ENCODE measurements at regions not wholly inside any gene's neighbourhood (a gene's known extent, or its start where the extent isn't known, plus 50 kb on each side); places are given as distances from the start of the nearest gene placed in this dataset.
A peak's percentile ranks its signal among the peaks of the same experiment; 100 is the strongest.

DNA sequence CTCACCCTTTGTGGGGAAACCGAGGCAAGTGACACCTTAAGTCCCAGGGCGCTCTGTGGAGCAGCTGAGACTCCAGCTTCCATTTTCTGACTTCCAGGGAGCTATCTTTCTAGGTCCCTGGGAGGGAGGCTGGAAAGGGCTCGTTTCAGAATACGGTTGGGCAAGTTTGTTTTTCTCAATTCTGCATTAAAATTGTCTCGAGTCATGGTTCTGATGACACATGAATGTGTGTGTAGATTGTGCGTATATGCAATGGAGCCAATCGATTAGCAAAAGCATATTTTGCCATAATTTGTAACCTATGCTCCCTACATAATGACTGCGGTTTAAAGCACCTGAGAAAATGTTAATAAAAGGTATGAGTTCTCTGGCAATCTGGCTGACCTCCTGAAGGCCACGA is 77.3 kb downstream of the SIK1 start:
- Histone ChIP-seq H3K27me3 (ENCODE audit: control insufficient read depth in 3 of 3, insufficient read depth in 3 of 3, low read length in 3 of 3) (peaks cover 0 to 6% (median 5%) of the 10 kb centered on the region in 3 donors), H3K36me3 (ENCODE audit: control insufficient read depth in 3 of 3, insufficient read depth in 3 of 3, low read length in 3 of 3) (no peaks in the 10 kb centered on the region), H3K4me3 (ENCODE audit: low read length in 3 of 3) (no peak overlapping the region), H3K4me1 (ENCODE audit: control insufficient read depth in 3 of 3, insufficient read depth in 3 of 3, low read length in 3 of 3) (peaks cover 0 to 9% (median 3%) of the 10 kb centered on the region in 3 donors), H3K27ac (ENCODE audit: low read depth, low read length) (no peak overlapping the region), H3K9ac (ENCODE audit: low read depth in 1 of 3, low read length in 3 of 3) (no peak overlapping the region), H3K9me3 (ENCODE audit: control insufficient read depth in 3 of 3, low read length in 3 of 3) (no peaks in the 10 kb centered on the region)

GRCh38 chr21:43348801-43349261 is 78.1 kb downstream of the SIK1 start:
- no peak overlapping the region for H3K4me3 ChIP-seq (ENCODE audit: low read length in 3 of 3)
- H3K9me3 ChIP-seq (ENCODE audit: control insufficient read depth in 3 of 3, low read length in 3 of 3): no peaks in the 10 kb centered on the region
- peak overlapping the region; percentile 36 for H3K27ac ChIP-seq (ENCODE audit: low read depth, low read length)
- no peaks in the 10 kb centered on the region for H3K36me3 ChIP-seq (ENCODE audit: control insufficient read depth in 3 of 3, insufficient read depth in 3 of 3, low read length in 3 of 3)
- no peaks in the 10 kb centered on the region for H3K27me3 ChIP-seq (ENCODE audit: control insufficient read depth in 3 of 3, insufficient read depth in 3 of 3, low read length in 3 of 3)
- H3K4me1 ChIP-seq (ENCODE audit: control insufficient read depth in 3 of 3, insufficient read depth in 3 of 3, low read length in 3 of 3): peaks cover 0 to 9% (median 3%) of the 10 kb centered on the region in 3 donors
- peak overlapping the region in 2 of 3 donors; percentile 12 to 28 for H3K9ac ChIP-seq (ENCODE audit: low read depth in 1 of 3, low read length in 3 of 3)

DNA sequence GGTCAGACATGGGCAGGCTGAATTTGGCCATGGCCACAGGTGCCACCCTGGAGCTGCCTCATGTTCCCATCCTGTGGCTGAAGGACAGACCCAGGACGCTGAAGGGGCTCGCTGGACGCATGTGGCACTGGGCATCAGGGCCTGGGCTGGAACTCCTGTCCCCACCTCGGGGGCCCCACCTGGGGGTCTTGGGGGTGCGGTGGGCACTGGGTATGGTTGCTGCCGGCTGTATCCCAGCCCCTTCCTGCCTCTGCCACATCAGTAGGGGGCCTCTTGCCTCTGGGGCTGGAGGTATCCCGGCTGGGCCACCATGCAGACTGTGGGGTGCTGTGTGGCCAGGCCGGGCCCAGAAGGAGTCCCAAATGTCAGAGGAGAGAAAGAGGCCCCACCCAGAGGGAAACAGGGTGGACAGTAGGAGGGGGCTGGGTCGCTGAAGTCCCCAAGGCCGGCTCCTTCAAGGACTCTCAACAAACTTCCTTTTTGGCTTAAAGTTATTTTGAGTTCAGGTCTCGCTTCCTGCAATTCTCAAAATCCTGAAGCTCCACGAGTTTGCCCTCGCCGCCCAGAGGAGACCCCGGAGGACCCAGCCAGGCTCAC is 78.7 kb downstream of the SIK1 start:
- Histone ChIP-seq H3K4me3 (ENCODE audit: low read length in 3 of 3) (no peak overlapping the region), H3K4me1 (ENCODE audit: control insufficient read depth in 3 of 3, insufficient read depth in 3 of 3, low read length in 3 of 3) (peaks cover 0 to 9% (median 5%) of the 10 kb centered on the region in 3 donors), H3K27me3 (ENCODE audit: control insufficient read depth in 3 of 3, insufficient read depth in 3 of 3, low read length in 3 of 3) (no peaks in the 10 kb centered on the region), H3K36me3 (ENCODE audit: control insufficient read depth in 3 of 3, insufficient read depth in 3 of 3, low read length in 3 of 3) (no peaks in the 10 kb centered on the region), H3K27ac (ENCODE audit: low read depth, low read length) (peak overlapping the region; percentile 36), H3K9me3 (ENCODE audit: control insufficient read depth in 3 of 3, low read length in 3 of 3) (no peaks in the 10 kb centered on the region), H3K9ac (ENCODE audit: low read depth in 1 of 3, low read length in 3 of 3) (peak overlapping the region in 1 of 3 donors; percentile 40)

- Histone ChIP-seq H3K36me3 (ENCODE audit: control insufficient read depth in 3 of 3, insufficient read depth in 3 of 3, low read length in 3 of 3) (no peaks in the 10 kb centered on the region), H3K4me3 (ENCODE audit: low read length in 3 of 3) (no peak overlapping the region), H3K9me3 (ENCODE audit: control insufficient read depth in 3 of 3, low read length in 3 of 3) (no peaks in the 10 kb centered on the region), H3K4me1 (ENCODE audit: control insufficient read depth in 3 of 3, insufficient read depth in 3 of 3, low read length in 3 of 3) (peaks cover 0 to 12% (median 11%) of the 10 kb centered on the region in 3 donors), H3K27ac (ENCODE audit: low read depth, low read length) (no peak overlapping the region), H3K9ac (ENCODE audit: low read depth in 1 of 3, low read length in 3 of 3) (no peak overlapping the region), H3K27me3 (ENCODE audit: control insufficient read depth in 3 of 3, insufficient read depth in 3 of 3, low read length in 3 of 3) (no peaks in the 10 kb centered on the region)
Observed at GRCh38 chr21:43347461-43348169, 79.3 kb downstream of the SIK1 start.

GRCh38 chr21:43346551-43346950 is 80.4 kb downstream of the SIK1 start:
- Histone ChIP-seq H3K9ac (ENCODE audit: low read depth in 1 of 3, low read length in 3 of 3) (no peak overlapping the region), H3K36me3 (ENCODE audit: control insufficient read depth in 3 of 3, insufficient read depth in 3 of 3, low read length in 3 of 3) (no peaks in the 10 kb centered on the region), H3K9me3 (ENCODE audit: control insufficient read depth in 3 of 3, low read length in 3 of 3) (no peaks in the 10 kb centered on the region), H3K4me1 (ENCODE audit: control insufficient read depth in 3 of 3, insufficient read depth in 3 of 3, low read length in 3 of 3) (peaks cover 8 to 22% (median 21%) of the 10 kb centered on the region in 3 donors), H3K4me3 (ENCODE audit: low read length in 3 of 3) (no peak overlapping the region), H3K27me3 (ENCODE audit: control insufficient read depth in 3 of 3, insufficient read depth in 3 of 3, low read length in 3 of 3) (no peaks in the 10 kb centered on the region), H3K27ac (ENCODE audit: low read depth, low read length) (no peak overlapping the region)

DNA sequence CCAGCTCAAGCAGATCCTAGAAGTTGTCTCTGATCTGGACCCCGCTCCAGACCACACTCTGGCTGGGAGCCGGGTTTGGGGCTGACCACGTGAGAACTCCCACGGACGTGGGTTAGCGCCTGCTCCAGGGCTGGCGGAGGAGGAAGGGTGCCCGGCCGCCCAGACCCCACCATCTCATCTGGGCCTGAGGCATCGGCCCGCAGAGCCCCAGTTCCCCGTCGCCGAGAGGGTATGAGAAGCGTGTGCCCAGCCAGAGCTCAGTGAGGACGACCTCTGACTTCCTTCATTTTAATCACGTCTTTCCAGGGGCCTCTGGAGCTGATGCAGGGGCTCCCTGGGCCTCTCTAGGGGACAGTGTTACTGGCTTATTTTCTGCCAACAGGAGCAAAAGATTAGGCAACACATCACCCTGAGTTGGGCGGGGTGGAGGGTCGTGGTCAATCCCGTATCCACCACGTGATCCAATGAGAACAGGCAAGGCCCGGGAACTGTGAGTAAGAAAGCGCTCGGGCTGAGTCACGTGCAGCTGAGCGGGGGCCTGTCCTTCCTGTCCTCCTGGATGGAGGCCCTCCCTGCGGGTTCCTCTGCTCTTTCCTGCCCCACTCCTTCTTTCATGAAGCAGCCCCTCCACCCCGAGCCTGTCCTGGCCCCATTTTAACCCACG is 81.1 kb downstream of the SIK1 start:
- H3K9ac ChIP-seq (ENCODE audit: low read depth in 1 of 3, low read length in 3 of 3): no peak overlapping the region
- no peaks in the 10 kb centered on the region for H3K9me3 ChIP-seq (ENCODE audit: control insufficient read depth in 3 of 3, low read length in 3 of 3)
- no peak overlapping the region for H3K4me3 ChIP-seq (ENCODE audit: low read length in 3 of 3)
- peaks cover 15 to 29% (median 27%) of the 10 kb centered on the region in 3 donors for H3K4me1 ChIP-seq (ENCODE audit: control insufficient read depth in 3 of 3, insufficient read depth in 3 of 3, low read length in 3 of 3)
- no peaks in the 10 kb centered on the region for H3K27me3 ChIP-seq (ENCODE audit: control insufficient read depth in 3 of 3, insufficient read depth in 3 of 3, low read length in 3 of 3)
- H3K36me3 ChIP-seq (ENCODE audit: control insufficient read depth in 3 of 3, insufficient read depth in 3 of 3, low read length in 3 of 3): no peaks in the 10 kb centered on the region
- H3K27ac ChIP-seq (ENCODE audit: low read depth, low read length): no peak overlapping the region

DNA sequence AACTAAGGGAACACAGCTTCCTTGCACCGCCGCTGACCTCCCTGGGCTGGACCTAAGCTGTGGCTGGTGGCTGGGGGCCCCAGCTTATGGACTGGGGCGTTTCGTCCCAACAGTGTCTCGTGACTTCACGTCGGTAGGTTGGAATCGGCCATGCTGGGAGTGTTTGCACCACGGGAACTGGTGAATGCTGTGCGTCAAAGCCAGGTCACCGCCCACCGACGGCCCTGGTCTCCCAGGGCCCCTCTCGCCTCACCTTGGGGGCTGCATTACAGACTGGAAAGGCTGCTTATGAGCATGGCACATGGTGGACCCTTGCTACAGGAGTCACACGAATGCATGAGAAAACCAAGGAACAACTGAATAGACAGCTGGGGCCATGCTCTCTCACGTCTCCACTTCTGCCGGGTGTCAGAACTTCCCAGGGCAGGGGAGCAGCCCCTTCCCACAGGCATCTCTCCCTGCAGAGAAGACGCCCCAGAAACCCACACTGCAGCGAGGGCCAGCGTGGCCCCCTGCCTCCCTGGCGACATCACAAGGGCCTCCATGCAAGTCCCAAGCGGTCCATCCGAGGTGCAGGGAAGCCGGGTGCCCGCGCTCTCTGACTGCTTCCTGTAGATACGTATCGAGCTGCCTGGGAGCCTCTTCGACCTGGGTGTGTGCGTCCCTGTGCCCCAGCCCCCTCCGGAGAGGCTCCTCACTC is 81.7 kb downstream of the SIK1 start:
- H3K9ac ChIP-seq (ENCODE audit: low read depth in 1 of 3, low read length in 3 of 3): no peak overlapping the region
- no peaks in the 10 kb centered on the region for H3K27me3 ChIP-seq (ENCODE audit: control insufficient read depth in 3 of 3, insufficient read depth in 3 of 3, low read length in 3 of 3)
- H3K36me3 ChIP-seq (ENCODE audit: control insufficient read depth in 3 of 3, insufficient read depth in 3 of 3, low read length in 3 of 3): no peaks in the 10 kb centered on the region
- H3K9me3 ChIP-seq (ENCODE audit: control insufficient read depth in 3 of 3, low read length in 3 of 3): no peaks in the 10 kb centered on the region
- H3K4me3 ChIP-seq (ENCODE audit: low read length in 3 of 3): no peak overlapping the region
- H3K27ac ChIP-seq (ENCODE audit: low read depth, low read length): no peak overlapping the region
- peaks cover 22 to 35% (median 34%) of the 10 kb centered on the region in 3 donors for H3K4me1 ChIP-seq (ENCODE audit: control insufficient read depth in 3 of 3, insufficient read depth in 3 of 3, low read length in 3 of 3)

DNA sequence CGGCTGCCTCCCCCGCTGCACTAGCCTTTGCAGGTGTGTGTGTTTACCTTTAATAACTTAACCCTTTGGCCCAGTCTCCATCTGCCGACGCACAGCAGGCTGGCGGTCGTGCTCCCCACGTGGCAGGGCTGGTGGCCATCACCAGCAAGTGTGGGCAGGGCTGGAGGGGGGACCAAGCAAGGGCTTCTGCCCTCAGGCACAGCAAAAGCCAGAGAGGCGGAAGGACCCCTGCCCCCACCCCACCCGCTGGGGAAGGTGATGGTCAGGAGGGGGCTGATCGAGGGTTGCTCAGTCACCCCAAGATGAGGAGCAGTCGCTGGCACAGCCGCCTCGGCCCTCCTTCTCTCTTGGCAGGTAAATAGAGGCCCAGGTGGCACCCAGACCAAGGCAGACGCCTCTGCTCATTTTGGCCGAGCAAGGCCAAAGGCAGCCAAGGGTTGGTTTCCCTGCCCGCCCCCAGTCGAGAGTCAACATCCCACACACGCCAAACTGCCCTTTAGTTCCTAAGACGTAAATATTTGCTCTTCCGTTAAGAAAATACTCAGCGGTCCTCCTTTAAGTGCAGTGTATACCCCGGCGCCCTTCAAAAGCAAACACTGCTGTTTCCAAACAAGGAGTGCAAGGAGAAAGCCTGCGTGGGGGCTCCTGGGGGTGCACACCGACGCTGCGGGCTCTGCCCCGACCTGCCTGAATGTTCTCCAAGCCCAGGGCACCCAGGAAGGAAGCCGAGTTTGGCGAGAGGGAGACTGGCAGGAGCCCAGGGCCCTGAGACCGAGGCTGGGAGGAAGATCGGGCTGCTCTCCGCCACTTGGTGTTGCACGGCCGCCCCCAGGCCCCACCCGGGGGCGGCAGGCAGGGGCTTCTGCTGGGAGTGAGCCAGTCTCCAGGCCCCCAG is 82.7 kb downstream of the SIK1 start:
- Histone ChIP-seq H3K4me1 (ENCODE audit: control insufficient read depth in 3 of 3, insufficient read depth in 3 of 3, low read length in 3 of 3) (peaks cover 22 to 45% (median 39%) of the 10 kb centered on the region in 3 donors), H3K4me3 (ENCODE audit: low read length in 3 of 3) (no peak overlapping the region), H3K9me3 (ENCODE audit: control insufficient read depth in 3 of 3, low read length in 3 of 3) (no peaks in the 10 kb centered on the region), H3K9ac (ENCODE audit: low read depth in 1 of 3, low read length in 3 of 3) (no peak overlapping the region), H3K27me3 (ENCODE audit: control insufficient read depth in 3 of 3, insufficient read depth in 3 of 3, low read length in 3 of 3) (no peaks in the 10 kb centered on the region), H3K36me3 (ENCODE audit: control insufficient read depth in 3 of 3, insufficient read depth in 3 of 3, low read length in 3 of 3) (no peaks in the 10 kb centered on the region), H3K27ac (ENCODE audit: low read depth, low read length) (no peak overlapping the region)
